H1 (cell line): ENCODE measurements at regions not wholly inside any gene's neighbourhood (a gene's known extent, or its start where the extent isn't known, plus 50 kb on each side); places are given as distances from the start of the nearest gene placed in this dataset.

Experiments used
- CTCF ChIA-PET: fragments of 300-600 bp; sonication (Branson Sonifier 250); formaldehyde crosslinking; loops from one replicate; lab custom pipeline; 2021; ENCODE audit not compliant: partially characterized antibody; lab: Charles Lee
- POLR2A ChIA-PET: fragments of 300-600 bp; sonication (Branson Sonifier 250); formaldehyde crosslinking; loops from one replicate; lab custom pipeline; 2021; ENCODE audit warnings: inconsistent platforms; ENCODE audit not compliant: partially characterized antibody; lab: Charles Lee
- DNase-seq, 2 experiments: peaks; one replicate each; pipeline versions ENCODE4 v3.0.0 to v3.0.0-alpha.2; 2010 to 2022; ENCODE audit warnings: low spot score in 2 of 2, low read depth in 1 of 2, mixed read lengths in 1 of 2
- FAIRE-seq: peaks from 2 replicates; lab custom pipeline; 2011; peaks lifted over from hg19 to GRCh38; lab: Jason Lieb, UNC
- H2AFZ ChIP-seq: 2 replicates; pipeline ENCODE4 v1.8.1; 2012; ENCODE audit warnings: low read length, inconsistent platforms
- H2AK5ac ChIP-seq: 2 replicates; pipeline ENCODE4 v1.6.1; 2013; ENCODE audit warnings: low read depth, low read length
- H2BK120ac ChIP-seq: replicated peaks from 2 replicates; pipeline ENCODE3; 2013; ENCODE audit warnings: low read depth, low read length, inconsistent platforms
- H2BK12ac ChIP-seq: 2 replicates; pipeline ENCODE4 v1.6.1; 2013; ENCODE audit warnings: low read depth, low read length
- H2BK15ac ChIP-seq: 2 replicates; pipeline ENCODE4 v1.6.1; 2013; ENCODE audit warnings: low read length
- H2BK20ac ChIP-seq: 2 replicates; pipeline ENCODE4 v1.6.1; 2013; ENCODE audit warnings: low read length
- H2BK5ac ChIP-seq: 2 replicates; pipeline ENCODE4 v1.6.1; 2013; ENCODE audit warnings: low read depth, low read length
- H3K14ac ChIP-seq: 2 replicates; pipeline ENCODE4 v1.6.1; 2013; ENCODE audit warnings: inconsistent platforms; ENCODE audit not compliant: insufficient read length
- H3K18ac ChIP-seq: 2 replicates; pipeline ENCODE4 v1.6.1; 2013; ENCODE audit warnings: low read length; ENCODE audit errors: extremely low read depth
- H3K23ac ChIP-seq: 2 replicates; pipeline ENCODE4 v1.6.1; 2013; ENCODE audit warnings: inconsistent platforms; ENCODE audit not compliant: insufficient read length
- H3K23me2 ChIP-seq: 2 replicates; pipeline ENCODE4 v1.6.1; 2013; ENCODE audit warnings: low read depth, low read length
- H3K27ac ChIP-seq: 2 replicates; pipeline ENCODE4 v1.6.1; 2011; ENCODE audit warnings: low read depth, low read length, inconsistent platforms
- H3K27me3 ChIP-seq, 4 experiments: replicated peaks in 1 of 4; 1 replicate in 1 of 4; 2 replicates in 3 of 4; pipeline versions ENCODE4 v1.6.1 to v1.8.1; 2011 to 2013; ENCODE audit warnings: low read length in 3 of 4, mild to moderate bottlenecking in 3 of 4, inconsistent platforms in 2 of 4, mixed read lengths in 2 of 4, moderate library complexity in 1 of 4; ENCODE audit not compliant: control insufficient read depth in 3 of 4, insufficient read depth in 3 of 4; ENCODE audit errors: extremely low read depth in 1 of 4
- H3K36me3 ChIP-seq, 4 experiments: 2 replicates each; pipeline versions ENCODE4 v1.6.1 to v1.8.1; 2011 to 2013; ENCODE audit warnings: mild to moderate bottlenecking in 4 of 4, low read length in 3 of 4, moderate library complexity in 2 of 4, control low read depth in 1 of 4, inconsistent platforms in 1 of 4; ENCODE audit not compliant: insufficient read depth in 4 of 4, control insufficient read depth in 2 of 4
- H3K4ac ChIP-seq: replicated peaks from 2 replicates; pipeline ENCODE3; 2013; ENCODE audit warnings: low read length, low read depth, mixed read lengths, inconsistent platforms; ENCODE audit not compliant: insufficient read length
- H3K4me1 ChIP-seq, 4 experiments: replicated peaks in 1 of 4; 1 replicate in 1 of 4; 2 replicates in 3 of 4; pipeline versions ENCODE4 v1.6.1 to v1.8.1; 2011 to 2013; ENCODE audit warnings: low read length in 3 of 4, inconsistent platforms in 2 of 4, mixed read lengths in 1 of 4; ENCODE audit not compliant: insufficient read depth in 4 of 4, control insufficient read depth in 3 of 4
- H3K4me2 ChIP-seq, 2 experiments: 2 replicates each; pipeline versions ENCODE4 v1.6.1 to v1.8.1; 2011 to 2013; ENCODE audit warnings: low read depth in 2 of 2, low read length in 2 of 2, control low read depth in 1 of 2, inconsistent platforms in 1 of 2, mild to moderate bottlenecking in 1 of 2; ENCODE audit not compliant: insufficient read depth in 1 of 2
- H3K4me3 ChIP-seq, 4 experiments: fragments of 200-600, 300-600 bp in 1 of 4; sonication (generic), shearing (Covaris generic), sonication (Bioruptor Twin) in 1 of 4; 2 replicates each; pipeline versions ENCODE4 v1.5.1 to v1.8.1; 2011 to 2016; ENCODE audit warnings: low read length in 4 of 4, low read depth in 3 of 4, control low read depth in 2 of 4, inconsistent platforms in 2 of 4, mild to moderate bottlenecking in 2 of 4, mixed read lengths in 1 of 4, moderate library complexity in 1 of 4; ENCODE audit not compliant: insufficient read depth in 2 of 4; ENCODE audit errors: extremely low read depth in 1 of 4
- H3K56ac ChIP-seq: replicated peaks from 2 replicates; pipeline ENCODE3; 2013; ENCODE audit warnings: low read depth, mild to moderate bottlenecking, mixed read lengths, low read length, inconsistent platforms; ENCODE audit not compliant: insufficient read length
- H3K79me1 ChIP-seq: 2 replicates; pipeline ENCODE4 v1.6.1; 2013; ENCODE audit warnings: low read depth, low read length, control low read depth
- H3K79me2 ChIP-seq, 2 experiments: 2 replicates each; pipeline versions ENCODE4 v1.6.1 to v1.8.1; 2012 to 2013; ENCODE audit warnings: low read length in 2 of 2, mild to moderate bottlenecking in 2 of 2, inconsistent platforms in 1 of 2; ENCODE audit not compliant: insufficient read depth in 2 of 2, control insufficient read depth in 1 of 2
- H3K9ac ChIP-seq, 4 experiments: replicated peaks in 1 of 4; 1 replicate in 1 of 4; 2 replicates in 3 of 4; pipeline versions ENCODE4 v1.6.1 to v1.8.1; 2011 to 2013; ENCODE audit warnings: low read depth in 3 of 4, low read length in 3 of 4, control low read depth in 2 of 4, mild to moderate bottlenecking in 2 of 4, moderate library complexity in 2 of 4, inconsistent platforms in 1 of 4; ENCODE audit errors: extremely low read depth in 1 of 4
- H3K9me3 ChIP-seq, 2 experiments: 2 replicates each; pipeline versions ENCODE4 v1.6.1 to v1.8.1; 2012 to 2013; ENCODE audit warnings: mild to moderate bottlenecking in 2 of 2, moderate library complexity in 2 of 2, control low read depth in 1 of 2, inconsistent platforms in 1 of 2, low read depth in 1 of 2, low read length in 1 of 2, mixed read lengths in 1 of 2; ENCODE audit not compliant: insufficient read depth in 2 of 2
- H4K20me1 ChIP-seq, 2 experiments: replicated peaks in 1 of 2; 2 replicates each; pipeline versions ENCODE3 to v1.8.1; 2011 to 2013; ENCODE audit warnings: inconsistent platforms in 2 of 2, low read length in 2 of 2, mild to moderate bottlenecking in 1 of 2; ENCODE audit not compliant: insufficient read depth in 2 of 2, control insufficient read depth in 1 of 2
- H4K5ac ChIP-seq: 2 replicates; pipeline ENCODE4 v1.6.1; 2013; ENCODE audit warnings: low read length, low read depth, mixed read lengths, inconsistent platforms; ENCODE audit not compliant: insufficient read length
- H4K8ac ChIP-seq: 2 replicates; pipeline ENCODE4 v1.8.0; 2013; ENCODE audit warnings: mild to moderate bottlenecking, moderate library complexity, low read length, inconsistent platforms; ENCODE audit not compliant: insufficient read depth; ENCODE audit errors: extremely low read depth
- H4K91ac ChIP-seq: replicated peaks from 2 replicates; pipeline ENCODE3; 2013; ENCODE audit warnings: low read length, mixed read lengths, inconsistent platforms; ENCODE audit not compliant: insufficient read length
- BACH1 ChIP-seq: IDR thresholded peaks from 2 replicates; pipeline ENCODE4 v1.6.1; 2012; ENCODE audit warnings: low read length, improper control_type of control experiment
- BRCA1 ChIP-seq: IDR thresholded peaks from 2 replicates; pipeline ENCODE4 v1.6.1; 2012; ENCODE audit warnings: low read depth, low read length, improper control_type of control experiment
- CREB1 ChIP-seq: IDR thresholded peaks from 2 replicates; pipeline ENCODE4 v1.6.1; 2012; ENCODE audit warnings: inconsistent platforms
- EGR1 ChIP-seq: IDR thresholded peaks from 2 replicates; pipeline ENCODE4 v1.6.1; 2011; ENCODE audit warnings: low read depth, low read length, borderline replicate concordance
- JUND ChIP-seq: IDR thresholded peaks from 2 replicates; pipeline ENCODE4 v1.6.1; 2011; ENCODE audit warnings: mild to moderate bottlenecking, improper control_type of control experiment, low read length
- KDM1A ChIP-seq: fragments of 200-600, 300-600 bp; sonication (generic); IDR thresholded peaks from 2 replicates; pipeline ENCODE4 v1.7.1; 2016; ENCODE audit warnings: mild to moderate bottlenecking, low read length, borderline replicate concordance
- MAFK ChIP-seq: IDR thresholded peaks from 2 replicates; pipeline ENCODE4 v1.6.1; 2012; ENCODE audit warnings: low read depth, mild to moderate bottlenecking, improper control_type of control experiment, low read length
- POLR2AphosphoS5 ChIP-seq: IDR thresholded peaks from 2 replicates; pipeline ENCODE4 v1.6.1; 2011; ENCODE audit warnings: low read depth, low read length
- RAD21 ChIP-seq, 2 experiments: IDR thresholded peaks in 1 of 2; conservative IDR thresholded peaks in 1 of 2; 2 replicates each; pipeline ENCODE4 v1.6.1; 2011; ENCODE audit warnings: low read depth in 2 of 2, low read length in 2 of 2, improper control_type of control experiment in 1 of 2, inconsistent platforms in 1 of 2, mild to moderate bottlenecking in 1 of 2, moderate library complexity in 1 of 2
- RNF2 ChIP-seq: fragments of 200-900, 300-1000 bp; sonication (generic); IDR thresholded peaks from 2 replicates; pipeline ENCODE4 v1.7.1; 2016; ENCODE audit warnings: borderline replicate concordance, low read depth, mild to moderate bottlenecking, antibody characterized with exemption, low read length; ENCODE audit not compliant: poor library complexity, severe bottlenecking; ENCODE audit errors: missing control alignments
- SUZ12 ChIP-seq: fragments of 200-600 bp; sonication (generic); IDR thresholded peaks from 2 replicates; pipeline ENCODE4 v1.6.1; 2012; ENCODE audit warnings: mild to moderate bottlenecking, inconsistent platforms, low read length, moderate library complexity, mixed read lengths
- TBP ChIP-seq: IDR thresholded peaks from 2 replicates; pipeline ENCODE4 v1.6.1; 2011; ENCODE audit warnings: low read depth, low read length, improper control_type of control experiment
- WGBS, 2 experiments: shearing (Covaris generic) in 1 of 2; methylation state at CpG; one replicate each; pipeline versions ENCODE4 v1.1.6 to v1.1.7; 2013 to 2015; ENCODE audit warnings: low lambda C conversion rate in 2 of 2, mixed read lengths in 2 of 2, inconsistent platforms in 1 of 2, low coverage in 1 of 2, missing lambda C conversion rate in 1 of 2; ENCODE audit not compliant: insufficient replicate concordance in 2 of 2, insufficient coverage in 1 of 2, insufficient read length in 1 of 2; ENCODE audit errors: extremely low coverage in 1 of 2, missing lambda C conversion rate in 1 of 2; 5-methylcytosine and 5-hydroxymethylcytosine counted together
- TF ChIP-seq, protein P1 (sequence below): IDR thresholded peaks from 2 replicates; pipeline ENCODE4 v1.6.1; 2012; ENCODE audit warnings: inconsistent platforms
- TF ChIP-seq, protein P2 (sequence below): IDR thresholded peaks from 2 replicates; pipeline ENCODE4 v1.6.1; 2012; ENCODE audit warnings: inconsistent platforms

DNA sequence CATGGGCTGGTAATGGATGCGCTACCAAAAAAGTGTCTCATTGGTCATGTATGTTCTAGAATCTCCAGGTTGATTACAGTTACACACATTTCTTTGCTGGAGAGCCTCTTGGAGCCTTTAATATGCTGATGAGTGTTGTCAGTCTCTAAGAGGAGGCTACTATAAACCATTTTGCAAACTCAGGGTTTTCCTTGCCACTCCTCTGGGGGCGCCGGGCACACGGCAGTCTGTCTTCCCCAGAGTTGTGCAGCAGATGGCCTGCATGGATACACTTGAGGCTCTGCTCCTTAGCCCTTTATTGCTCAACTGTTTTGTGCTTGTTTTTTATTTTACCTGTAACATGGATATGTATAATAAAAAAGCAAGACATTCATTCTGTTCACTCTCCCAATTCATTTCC, 196.5 kb downstream of the ACTR3B start:
- CTCF ChIA-PET: interaction anchor here (0.7 to 1.4 kb wide), 4 partner anchors 10 to 237 kb away, joined by 3 to 6 read pairs (median 4); no protein-coding TSS in a partner anchor
- Histone ChIP-seq H4K91ac (no peak overlapping the region), H3K4ac (no peak overlapping the region), H3K18ac (no peak overlapping the region), H4K20me1 (no peaks in the 10 kb centered on the region), H2BK12ac (no peak overlapping the region), H3K79me2 (no peaks in the 10 kb centered on the region), H2BK20ac (no peak overlapping the region), H2AFZ (no peak overlapping the region), H4K8ac (no peak overlapping the region), H3K4me3 (no peak overlapping the region), H3K27ac (no peak overlapping the region), H3K23ac (no peak overlapping the region), H3K79me1 (no peaks in the 10 kb centered on the region), H2BK5ac (no peak overlapping the region), H3K14ac (no peak overlapping the region), H3K9me3 (peaks cover under 1 to 2% of the 10 kb centered on the region in 2 experiments; a peak in 1 of 4 replicates), H4K5ac (no peak overlapping the region), H3K23me2 (no peaks in the 10 kb centered on the region), H3K4me2 (no peak overlapping the region), H2BK120ac (no peak overlapping the region), H3K9ac (no peak overlapping the region), H3K56ac (no peak overlapping the region), H2BK15ac (no peak overlapping the region), H3K27me3 (no peaks in the 10 kb centered on the region), H3K4me1 (peaks cover 0 to 3% (median 0%) of the 10 kb centered on the region in 4 experiments; a peak in 1 of 7 replicates), H3K36me3 (no peaks in the 10 kb centered on the region), H2AK5ac (no peak overlapping the region)
- WGBS, 2 experiments: 77% methylated on average over 4 of the region's 4 CpGs; no CpG with 5 or more reads in 1 of the 2 experiments
- DNase-seq (no peak), FAIRE-seq (no peak)
- POLR2A ChIA-PET: no interaction called here
- TF ChIP-seq EGR1 (no peak), TBP (no peak), KDM1A (no peak), CREB1 (no peak), JUND (no peak), BRCA1 (no peak), RNF2 (no peak), RAD21 (IDR thresholded peaks at IDR 0.05 in 1 of 2, conservative IDR thresholded peaks at IDR 0.05 in 1 of 2; ENCODE audit: low read depth in 2 of 2, low read length in 2 of 2) (peak; percentile 57 to 60), MAFK (peak; percentile 78; the same call in 1 of the 2 replicates), POLR2AphosphoS5 (no peak), SUZ12 (no peak), BACH1 (peak; percentile 61)
- TF ChIP-seq, protein P1, sequence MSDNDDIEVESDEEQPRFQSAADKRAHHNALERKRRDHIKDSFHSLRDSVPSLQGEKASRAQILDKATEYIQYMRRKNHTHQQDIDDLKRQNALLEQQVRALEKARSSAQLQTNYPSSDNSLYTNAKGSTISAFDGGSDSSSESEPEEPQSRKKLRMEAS: peak; percentile 78
- TF ChIP-seq, protein P2, sequence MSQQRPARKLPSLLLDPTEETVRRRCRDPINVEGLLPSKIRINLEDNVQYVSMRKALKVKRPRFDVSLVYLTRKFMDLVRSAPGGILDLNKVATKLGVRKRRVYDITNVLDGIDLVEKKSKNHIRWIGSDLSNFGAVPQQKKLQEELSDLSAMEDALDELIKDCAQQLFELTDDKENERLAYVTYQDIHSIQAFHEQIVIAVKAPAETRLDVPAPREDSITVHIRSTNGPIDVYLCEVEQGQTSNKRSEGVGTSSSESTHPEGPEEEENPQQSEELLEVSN: peak; percentile 80
